ENCODE measurements at regions not wholly inside any gene's neighbourhood (a gene's known extent, or its start where the extent isn't known, plus 50 kb on each side); places are given as distances from the start of the nearest gene placed in this dataset.

DNA sequence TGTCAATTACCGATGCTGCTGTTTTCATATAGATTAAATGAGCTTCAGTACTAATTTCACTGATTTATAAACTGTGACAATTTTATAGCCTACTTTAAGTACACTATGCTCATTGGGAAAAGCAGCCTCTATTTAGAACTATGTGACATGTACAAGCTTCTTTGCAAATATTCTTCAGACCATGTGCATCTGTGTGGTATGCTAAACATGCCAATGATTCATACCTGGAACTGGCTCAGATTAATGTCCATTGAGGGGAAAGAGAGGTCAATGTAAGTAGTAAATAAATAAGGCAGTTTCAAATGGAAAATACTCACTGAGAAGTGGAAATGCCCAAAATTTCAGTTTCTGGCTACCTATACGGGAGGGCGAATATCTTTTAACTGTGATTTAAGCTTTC is 777.7 kb downstream of the C6orf118 start:
- TF ChIP-seq EZH2 (IDR thresholded peaks at IDR 0.05) (no peak), POLR2AphosphoS5 (IDR thresholded peaks at IDR 0.05; ENCODE audit: borderline replicate concordance, low read depth, low read length) (no peak)
